SIG-M5 treated with dmso at 0.1 percent for 504 hours (cell line): ENCODE measurements at regions not wholly inside any gene's neighbourhood (a gene's known extent, or its start where the extent isn't known, plus 50 kb on each side); places are given as distances from the start of the nearest gene placed in this dataset.
"Not testable (repeated sequence)": the region's sequence is repeated elsewhere in the genome, so short reads cannot be mapped to it uniquely, and the experiment has no call there.

ENCODE experiments used
- DNase-seq: peaks from one replicate; lab custom pipeline; 2025; ENCODE audit not compliant: unreplicated experiment; lab: John Stamatoyannopoulos, UW

DNA sequence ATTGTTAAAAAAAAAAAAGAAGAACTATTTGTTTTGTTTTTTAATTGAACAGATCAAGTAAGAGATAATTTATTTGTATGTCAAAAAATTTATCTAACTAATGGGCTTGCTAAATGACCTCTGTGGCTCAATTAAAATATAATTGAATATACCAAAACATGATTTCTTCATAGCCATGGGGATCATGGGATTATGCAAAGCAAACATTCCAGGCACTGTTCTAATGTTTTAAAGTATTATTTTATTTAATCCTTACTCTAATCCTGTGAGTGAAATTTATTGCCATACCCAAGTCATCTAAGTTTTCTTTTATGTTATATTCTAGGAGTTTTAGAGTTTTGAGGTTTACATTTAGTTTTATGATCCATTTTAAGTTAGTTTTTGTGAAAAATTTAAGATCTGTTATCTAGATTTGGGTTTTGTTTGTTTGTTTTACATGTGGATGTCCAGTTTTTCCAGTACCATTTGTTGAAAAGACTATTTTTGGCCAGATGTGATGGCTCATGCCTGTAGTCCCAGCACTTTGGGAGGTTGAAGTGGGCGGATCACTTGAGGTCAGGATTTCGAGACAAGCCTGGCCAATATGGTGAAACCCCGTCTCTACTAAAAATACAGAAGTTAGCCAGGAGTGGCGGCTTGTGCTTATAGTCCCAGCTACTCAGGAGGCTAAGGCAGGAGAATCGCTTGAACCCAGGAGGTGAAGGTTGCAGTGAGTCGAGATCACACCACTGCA, 52.3 kb upstream of the CNOT10 start:
- DNase-seq: peak; percentile 7

DNA sequence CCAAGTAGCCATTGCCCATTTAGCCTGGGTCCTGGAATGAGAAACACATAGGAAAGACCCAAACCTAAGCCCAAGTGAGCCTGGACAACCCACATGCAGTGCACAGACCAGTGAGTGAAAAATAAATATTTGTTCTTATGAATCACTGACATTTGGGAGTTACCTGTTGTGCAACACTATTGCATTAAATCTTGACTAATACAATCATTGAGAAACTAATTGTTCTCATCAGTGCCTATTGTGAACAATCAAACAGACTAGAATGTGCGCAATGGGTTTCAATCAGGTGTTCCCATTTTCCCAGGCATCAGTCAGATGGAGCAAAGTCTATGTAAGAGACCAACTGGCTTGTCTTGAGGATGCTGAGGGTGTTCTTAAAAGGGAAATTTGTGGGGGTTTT, 54.7 kb upstream of the CNOT10 start:
- peak; percentile 7 for DNase-seq

DNA sequence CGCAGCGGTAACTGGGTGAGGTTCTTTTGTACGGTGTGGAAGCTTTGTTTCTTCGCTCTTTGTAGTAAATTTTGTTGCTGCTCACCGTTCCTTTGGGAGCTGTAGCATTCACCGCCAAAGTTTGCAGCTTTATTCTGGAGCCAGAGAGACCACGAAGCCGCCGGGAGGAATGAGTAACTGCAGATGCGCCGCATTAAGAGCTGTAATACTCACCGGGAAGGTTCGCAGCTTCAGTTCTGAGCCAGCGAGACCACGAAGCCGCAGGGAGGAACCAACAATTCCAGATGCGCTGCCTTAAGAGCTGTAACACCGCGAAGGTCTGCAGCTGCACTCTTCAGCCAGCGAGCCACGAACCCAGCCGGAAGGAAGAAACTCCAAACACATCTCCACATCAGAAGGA, 56.0 kb upstream of the DYNC1LI1 start:
- DNase-seq: no peak

DNA sequence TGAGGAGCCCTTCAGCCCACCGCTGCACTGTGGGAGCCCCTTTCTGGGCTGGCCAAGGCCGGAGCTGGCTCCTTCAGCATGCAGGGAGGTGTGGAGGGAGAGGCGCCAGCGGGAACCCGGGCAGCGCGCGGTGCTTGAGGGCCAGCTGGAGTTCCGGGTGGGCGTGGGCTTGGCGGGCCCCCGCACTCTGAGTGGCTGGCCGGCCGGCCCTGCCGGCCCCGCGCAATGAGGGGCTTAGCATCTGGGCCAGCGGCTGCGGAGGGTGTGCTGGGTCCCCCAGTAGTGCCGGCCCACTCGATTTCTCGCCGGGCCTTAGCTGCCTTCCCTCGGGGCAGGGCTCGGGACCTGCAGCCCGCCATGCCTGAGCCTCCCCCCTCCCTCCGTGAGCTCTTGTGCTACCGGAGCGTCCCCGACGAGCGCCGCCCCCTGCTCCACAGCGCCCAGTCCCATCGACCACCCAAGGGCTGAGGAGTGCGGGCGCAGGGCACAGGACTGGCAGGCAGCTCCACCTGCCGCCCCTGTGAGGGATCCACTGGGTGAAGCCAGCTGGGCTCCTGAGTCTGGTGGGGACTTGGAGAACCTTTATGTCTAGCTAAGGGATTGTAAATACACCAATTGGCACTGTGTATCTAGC, 55.0 kb upstream of the DYNC1LI1 start:
- DNase-seq: not testable (repeated sequence)

DNA sequence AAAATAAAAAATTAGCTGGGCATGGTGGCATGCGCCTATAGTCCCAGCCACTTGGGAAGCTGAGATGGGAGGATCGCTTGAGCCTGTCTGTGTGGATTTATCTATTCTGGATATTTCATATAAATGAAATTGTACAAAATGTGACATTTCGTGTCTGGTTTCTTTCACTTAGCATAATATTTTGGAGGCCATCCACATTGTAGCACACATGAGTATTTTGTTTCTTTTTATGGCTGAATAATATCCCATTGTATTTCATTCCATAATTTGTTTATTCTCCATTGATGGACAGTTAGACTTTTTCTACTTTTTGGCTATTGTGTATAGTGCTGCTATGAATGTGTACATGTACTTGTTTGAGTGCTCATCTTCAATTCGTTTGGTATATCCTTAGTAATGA, 52.9 kb upstream of the DYNC1LI1 start:
- no peak for DNase-seq

DNA sequence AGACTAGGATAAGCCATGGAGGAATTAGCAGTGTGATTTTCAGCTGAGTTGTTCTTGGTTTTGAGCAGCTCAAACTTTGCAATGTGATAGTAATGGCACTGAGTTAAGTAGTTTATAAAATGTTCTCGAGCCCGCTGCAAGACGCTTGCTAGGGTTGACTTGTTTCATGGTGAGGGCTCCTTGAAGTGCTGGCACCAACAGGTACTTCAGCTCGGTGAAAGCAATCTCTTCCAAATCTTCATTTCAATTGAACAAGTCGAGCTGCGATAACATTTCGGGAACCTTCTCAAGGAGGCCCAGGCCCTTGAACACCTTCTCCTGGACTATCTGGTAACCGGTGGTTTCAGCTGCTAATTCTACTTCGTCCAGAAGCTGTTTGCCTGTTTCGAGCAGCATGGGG, 50.8 kb upstream of the DYNC1LI1 start:
- no peak for DNase-seq

DNA sequence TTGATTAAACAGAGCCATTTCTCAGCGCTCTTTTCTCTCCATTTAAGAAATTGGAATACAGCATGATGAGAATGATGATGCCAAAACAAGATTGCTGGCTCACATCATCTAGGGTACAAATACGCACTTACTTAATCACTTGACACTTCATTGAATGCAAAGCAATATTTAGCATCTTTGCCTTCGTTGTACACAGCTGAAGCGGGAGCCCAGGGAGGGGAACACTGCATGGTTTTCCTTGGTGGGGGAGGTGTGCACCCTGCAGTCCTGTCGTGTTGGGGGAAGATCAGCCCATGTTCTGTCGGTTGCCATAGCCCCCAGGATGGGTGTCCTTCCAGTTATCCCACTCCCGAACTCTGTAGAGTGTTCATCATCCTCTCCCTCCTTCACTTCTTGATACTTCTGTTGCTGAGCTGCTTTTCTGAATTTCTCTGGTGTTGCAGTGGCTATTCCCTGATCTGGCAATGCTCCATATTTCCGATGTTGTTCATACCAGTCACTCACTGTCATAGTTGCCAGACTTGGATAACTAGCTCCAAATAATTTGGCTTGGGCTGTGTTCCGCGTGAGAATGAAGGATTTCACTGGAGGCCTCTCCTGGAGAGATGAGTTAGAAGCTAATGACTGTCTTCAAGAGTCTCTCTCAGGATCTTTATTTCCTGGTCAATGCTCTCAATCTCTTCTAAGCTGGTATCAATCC, 50.1 kb upstream of the DYNC1LI1 start:
- DNase-seq: no peak
